WTC11 (cell line): ENCODE measurements at regions not wholly inside any gene's neighbourhood (a gene's known extent, or its start where the extent isn't known, plus 50 kb on each side); places are given as distances from the start of the nearest gene placed in this dataset.

Experiments
- ATAC-seq: fragments of 200-7000 bp; cut with Tn5 transposase; 2 replicates; pipeline ENCODE4 v1.10.0; 2021; ENCODE audit warnings: mild to moderate bottlenecking, moderate library complexity
- CTCF ChIA-PET: fragments of 300-600 bp; sonication (Branson Sonifier 250); formaldehyde crosslinking; loops from one replicate; lab custom pipeline; 2021; ENCODE audit warnings: antibody characterized with exemption; lab: Charles Lee
- POLR2A ChIA-PET: fragments of 350-600 bp; sonication (Branson Sonifier 250); formaldehyde crosslinking; loops from one replicate; lab custom pipeline; 2021; ENCODE audit warnings: antibody characterized with exemption; lab: Charles Lee
- DNase-seq: peaks from one replicate; pipeline ENCODE4 v3.0.0; 2021; ENCODE audit warnings: low spot score
- H3K27ac Mint-ChIP-seq: 2 replicates; pipeline ENCODE4 v1.8.0; 2021; ENCODE audit warnings: mixed read lengths
- H3K27me3 Mint-ChIP-seq: 2 replicates; pipeline ENCODE4 v1.8.0; 2021; ENCODE audit warnings: low read depth, mild to moderate bottlenecking, moderate library complexity, mixed read lengths
- H3K36me3 Mint-ChIP-seq: 2 replicates; pipeline ENCODE4 v1.8.0; 2021; ENCODE audit warnings: mixed read lengths
- H3K4me1 Mint-ChIP-seq: 2 replicates; pipeline ENCODE4 v1.8.0; 2022; ENCODE audit warnings: mixed read lengths
- H3K4me3 Mint-ChIP-seq: 2 replicates; pipeline ENCODE4 v1.8.0; 2021; ENCODE audit warnings: mild to moderate bottlenecking, moderate library complexity, mixed read lengths
- H3K9me3 Mint-ChIP-seq: 2 replicates; pipeline ENCODE4 v1.8.0; 2021; ENCODE audit warnings: mixed read lengths
- ATF1 ChIP-seq: sonication (generic); formaldehyde crosslinking; IDR thresholded peaks from 2 replicates; pipeline ENCODE4 v1.8.1; 2023; ENCODE audit warnings: mild to moderate bottlenecking, moderate library complexity, missing genetic modification reagents
- CREM ChIP-seq: sonication (generic); formaldehyde crosslinking; IDR thresholded peaks from 2 replicates; pipeline ENCODE4 v1.8.1; 2022; ENCODE audit warnings: mild to moderate bottlenecking, missing genetic modification reagents, moderate library complexity
- ESRRA ChIP-seq: sonication (generic); formaldehyde crosslinking; IDR thresholded peaks from 2 replicates; pipeline ENCODE4 v1.8.1; 2022; ENCODE audit warnings: mild to moderate bottlenecking, missing genetic modification reagents, borderline replicate concordance
- ETV6 ChIP-seq: sonication (generic); formaldehyde crosslinking; IDR thresholded peaks from 2 replicates; pipeline ENCODE4 v1.8.1; 2022; ENCODE audit warnings: mild to moderate bottlenecking, missing genetic modification reagents
- IRF2 ChIP-seq: sonication (generic); formaldehyde crosslinking; IDR thresholded peaks from 2 replicates; pipeline ENCODE4 v1.8.0; 2022; ENCODE audit warnings: low read depth, missing genetic modification reagents, borderline replicate concordance
- NFE2L1 ChIP-seq: sonication (generic); formaldehyde crosslinking; IDR thresholded peaks from 2 replicates; pipeline ENCODE4 v1.8.1; 2023; ENCODE audit warnings: missing genetic modification reagents
- RELA ChIP-seq: sonication (generic); formaldehyde crosslinking; IDR thresholded peaks from 2 replicates; pipeline ENCODE4 v1.8.1; 2022; ENCODE audit warnings: missing genetic modification reagents, mild to moderate bottlenecking, borderline replicate concordance
- TEAD4 ChIP-seq: sonication (generic); formaldehyde crosslinking; IDR thresholded peaks from 2 replicates; pipeline ENCODE4 v1.8.0; 2022; ENCODE audit warnings: mild to moderate bottlenecking, missing genetic modification reagents
- ZBTB21 ChIP-seq: sonication (generic); formaldehyde crosslinking; IDR thresholded peaks from 2 replicates; pipeline ENCODE4 v1.8.1; 2023; ENCODE audit warnings: mild to moderate bottlenecking, missing genetic modification reagents, borderline replicate concordance
- ZNF232 ChIP-seq: sonication (generic); formaldehyde crosslinking; IDR thresholded peaks from 2 replicates; pipeline ENCODE4 v1.8.0; 2022; ENCODE audit warnings: mild to moderate bottlenecking, missing genetic modification reagents
- TF ChIP-seq, protein P1 (sequence below): sonication (generic); formaldehyde crosslinking; conservative IDR thresholded peaks from 2 replicates; pipeline ENCODE4 v1.8.1; 2023; ENCODE audit warnings: mild to moderate bottlenecking, low read depth, missing genetic modification reagents, moderate library complexity
- TF ChIP-seq, protein P2 (sequence below): sonication (generic); formaldehyde crosslinking; IDR thresholded peaks from 2 replicates; pipeline ENCODE4 v1.8.0; 2023; ENCODE audit warnings: mild to moderate bottlenecking, missing genetic modification reagents
- TF ChIP-seq, protein P3 (sequence below): sonication (generic); formaldehyde crosslinking; IDR thresholded peaks from 2 replicates; pipeline ENCODE4 v1.8.1; 2023; ENCODE audit warnings: mild to moderate bottlenecking, missing genetic modification reagents
- TF ChIP-seq, protein P4 (sequence below): fragments of 250-450 bp; sonication (Bioruptor Pico); conservative IDR thresholded peaks from 2 replicates; pipeline ENCODE4 v1.9.0; 2021; ENCODE audit warnings: mild to moderate bottlenecking
- TF ChIP-seq, protein P5 (sequence below): sonication (generic); formaldehyde crosslinking; IDR thresholded peaks from 2 replicates; pipeline ENCODE4 v1.8.0; 2022; ENCODE audit warnings: mild to moderate bottlenecking, missing genetic modification reagents
- TF ChIP-seq, protein P6 (sequence below): sonication (generic); formaldehyde crosslinking; IDR thresholded peaks from 2 replicates; pipeline ENCODE4 v1.8.1; 2022; ENCODE audit warnings: mild to moderate bottlenecking, moderate library complexity, missing genetic modification reagents
- TF ChIP-seq, protein P7 (sequence below): sonication (generic); formaldehyde crosslinking; IDR thresholded peaks from 2 replicates; pipeline ENCODE4 v1.8.1; 2023; ENCODE audit warnings: mild to moderate bottlenecking, moderate library complexity, missing genetic modification reagents
- TF ChIP-seq, protein P8 (sequence below): fragments of 250-450 bp; sonication (Bioruptor Pico); IDR thresholded peaks from 2 replicates; pipeline ENCODE4 v1.8.0; 2021; ENCODE audit warnings: mild to moderate bottlenecking

DNA sequence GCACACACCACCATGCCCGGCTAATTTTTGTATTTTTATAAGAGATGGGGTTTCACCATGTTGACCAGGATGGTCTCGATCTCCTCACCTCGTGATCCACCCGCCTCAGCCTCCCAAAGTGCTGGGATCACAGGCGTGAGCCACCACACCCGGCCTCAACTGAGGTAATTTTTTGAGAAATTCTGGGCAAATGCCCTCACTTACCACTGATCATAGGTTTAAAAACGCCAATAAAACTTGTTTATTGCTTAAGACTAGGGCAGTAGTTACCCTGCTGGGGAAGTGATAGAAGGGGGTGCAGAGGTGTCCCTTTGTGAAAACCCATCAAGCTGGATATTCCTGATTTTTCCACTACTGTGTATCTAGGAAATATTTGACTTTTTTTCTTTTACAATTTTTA is 196.3 kb downstream of the BCAS1 start:
- H3K4me3 Mint-ChIP-seq: no peak overlapping the region
- POLR2A ChIA-PET: no interaction called here
- ATAC-seq: no peak

More for the DNA sequence above, 196.3 kb downstream of the BCAS1 start:
- no peaks in the 10 kb centered on the region for H3K36me3 Mint-ChIP-seq
- H3K4me1 Mint-ChIP-seq: peaks cover 79% of the 10 kb centered on the region
- H3K27ac Mint-ChIP-seq: no peak overlapping the region
- no peaks in the 10 kb centered on the region for H3K9me3 Mint-ChIP-seq
- no peaks in the 10 kb centered on the region; the same call in 1 of the 2 replicates for H3K27me3 Mint-ChIP-seq
- no peak for TF ChIP-seq NFE2L1
- TF ChIP-seq, protein P1, sequence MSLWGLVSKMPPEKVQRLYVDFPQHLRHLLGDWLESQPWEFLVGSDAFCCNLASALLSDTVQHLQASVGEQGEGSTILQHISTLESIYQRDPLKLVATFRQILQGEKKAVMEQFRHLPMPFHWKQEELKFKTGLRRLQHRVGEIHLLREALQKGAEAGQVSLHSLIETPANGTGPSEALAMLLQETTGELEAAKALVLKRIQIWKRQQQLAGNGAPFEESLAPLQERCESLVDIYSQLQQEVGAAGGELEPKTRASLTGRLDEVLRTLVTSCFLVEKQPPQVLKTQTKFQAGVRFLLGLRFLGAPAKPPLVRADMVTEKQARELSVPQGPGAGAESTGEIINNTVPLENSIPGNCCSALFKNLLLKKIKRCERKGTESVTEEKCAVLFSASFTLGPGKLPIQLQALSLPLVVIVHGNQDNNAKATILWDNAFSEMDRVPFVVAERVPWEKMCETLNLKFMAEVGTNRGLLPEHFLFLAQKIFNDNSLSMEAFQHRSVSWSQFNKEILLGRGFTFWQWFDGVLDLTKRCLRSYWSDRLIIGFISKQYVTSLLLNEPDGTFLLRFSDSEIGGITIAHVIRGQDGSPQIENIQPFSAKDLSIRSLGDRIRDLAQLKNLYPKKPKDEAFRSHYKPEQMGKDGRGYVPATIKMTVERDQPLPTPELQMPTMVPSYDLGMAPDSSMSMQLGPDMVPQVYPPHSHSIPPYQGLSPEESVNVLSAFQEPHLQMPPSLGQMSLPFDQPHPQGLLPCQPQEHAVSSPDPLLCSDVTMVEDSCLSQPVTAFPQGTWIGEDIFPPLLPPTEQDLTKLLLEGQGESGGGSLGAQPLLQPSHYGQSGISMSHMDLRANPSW: no peak
- no peak for TF ChIP-seq IRF2
- TF ChIP-seq, protein P2, sequence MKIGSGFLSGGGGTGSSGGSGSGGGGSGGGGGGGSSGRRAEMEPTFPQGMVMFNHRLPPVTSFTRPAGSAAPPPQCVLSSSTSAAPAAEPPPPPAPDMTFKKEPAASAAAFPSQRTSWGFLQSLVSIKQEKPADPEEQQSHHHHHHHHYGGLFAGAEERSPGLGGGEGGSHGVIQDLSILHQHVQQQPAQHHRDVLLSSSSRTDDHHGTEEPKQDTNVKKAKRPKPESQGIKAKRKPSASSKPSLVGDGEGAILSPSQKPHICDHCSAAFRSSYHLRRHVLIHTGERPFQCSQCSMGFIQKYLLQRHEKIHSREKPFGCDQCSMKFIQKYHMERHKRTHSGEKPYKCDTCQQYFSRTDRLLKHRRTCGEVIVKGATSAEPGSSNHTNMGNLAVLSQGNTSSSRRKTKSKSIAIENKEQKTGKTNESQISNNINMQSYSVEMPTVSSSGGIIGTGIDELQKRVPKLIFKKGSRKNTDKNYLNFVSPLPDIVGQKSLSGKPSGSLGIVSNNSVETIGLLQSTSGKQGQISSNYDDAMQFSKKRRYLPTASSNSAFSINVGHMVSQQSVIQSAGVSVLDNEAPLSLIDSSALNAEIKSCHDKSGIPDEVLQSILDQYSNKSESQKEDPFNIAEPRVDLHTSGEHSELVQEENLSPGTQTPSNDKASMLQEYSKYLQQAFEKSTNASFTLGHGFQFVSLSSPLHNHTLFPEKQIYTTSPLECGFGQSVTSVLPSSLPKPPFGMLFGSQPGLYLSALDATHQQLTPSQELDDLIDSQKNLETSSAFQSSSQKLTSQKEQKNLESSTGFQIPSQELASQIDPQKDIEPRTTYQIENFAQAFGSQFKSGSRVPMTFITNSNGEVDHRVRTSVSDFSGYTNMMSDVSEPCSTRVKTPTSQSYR (CRISPR knock-in tag): no peak
- TF ChIP-seq TEAD4: no peak
- TF ChIP-seq CREM (CRISPR knock-in tag): no peak
- TF ChIP-seq RELA (CRISPR knock-in tag): no peak
- TF ChIP-seq, protein P3, sequence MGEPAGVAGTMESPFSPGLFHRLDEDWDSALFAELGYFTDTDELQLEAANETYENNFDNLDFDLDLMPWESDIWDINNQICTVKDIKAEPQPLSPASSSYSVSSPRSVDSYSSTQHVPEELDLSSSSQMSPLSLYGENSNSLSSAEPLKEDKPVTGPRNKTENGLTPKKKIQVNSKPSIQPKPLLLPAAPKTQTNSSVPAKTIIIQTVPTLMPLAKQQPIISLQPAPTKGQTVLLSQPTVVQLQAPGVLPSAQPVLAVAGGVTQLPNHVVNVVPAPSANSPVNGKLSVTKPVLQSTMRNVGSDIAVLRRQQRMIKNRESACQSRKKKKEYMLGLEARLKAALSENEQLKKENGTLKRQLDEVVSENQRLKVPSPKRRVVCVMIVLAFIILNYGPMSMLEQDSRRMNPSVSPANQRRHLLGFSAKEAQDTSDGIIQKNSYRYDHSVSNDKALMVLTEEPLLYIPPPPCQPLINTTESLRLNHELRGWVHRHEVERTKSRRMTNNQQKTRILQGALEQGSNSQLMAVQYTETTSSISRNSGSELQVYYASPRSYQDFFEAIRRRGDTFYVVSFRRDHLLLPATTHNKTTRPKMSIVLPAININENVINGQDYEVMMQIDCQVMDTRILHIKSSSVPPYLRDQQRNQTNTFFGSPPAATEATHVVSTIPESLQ (CRISPR knock-in tag): no peak
- TF ChIP-seq, protein P4, sequence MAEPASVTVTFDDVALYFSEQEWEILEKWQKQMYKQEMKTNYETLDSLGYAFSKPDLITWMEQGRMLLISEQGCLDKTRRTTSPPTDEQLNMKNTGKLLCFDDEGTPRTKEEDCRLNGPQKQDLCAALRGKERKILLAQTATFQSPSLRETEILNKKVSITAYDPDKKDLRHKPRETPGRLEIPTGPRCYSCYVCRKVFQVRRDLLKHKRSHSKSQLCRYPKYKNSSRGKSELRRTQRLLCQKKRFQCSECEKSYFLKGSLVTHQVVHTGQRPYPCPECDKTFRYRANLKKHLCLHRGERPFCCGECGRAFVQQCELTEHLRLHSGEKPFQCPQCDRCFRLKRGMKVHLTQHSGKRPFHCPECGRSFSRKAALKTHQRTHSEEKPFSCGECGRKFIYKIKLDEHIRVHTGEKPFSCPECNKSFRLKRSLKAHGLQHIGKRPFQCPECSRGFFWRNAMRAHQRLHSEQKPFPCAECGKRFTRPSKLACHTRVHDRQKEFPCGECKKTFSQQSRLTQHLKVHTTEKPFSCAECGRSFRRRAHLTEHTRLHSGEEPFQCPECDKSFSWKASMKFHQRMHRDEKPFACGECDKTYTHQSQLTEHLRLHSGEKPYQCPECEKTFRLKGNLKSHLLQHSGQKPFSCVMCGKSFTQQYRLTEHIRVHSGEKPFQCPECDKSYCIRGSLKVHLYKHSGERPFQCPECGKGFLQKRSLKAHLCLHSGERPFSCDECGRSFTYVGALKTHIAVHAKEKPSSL (CRISPR knock-in tag): no peak
- no peak for TF ChIP-seq ZBTB21
- TF ChIP-seq ZNF232 (CRISPR knock-in tag): no peak
- TF ChIP-seq, protein P5, sequence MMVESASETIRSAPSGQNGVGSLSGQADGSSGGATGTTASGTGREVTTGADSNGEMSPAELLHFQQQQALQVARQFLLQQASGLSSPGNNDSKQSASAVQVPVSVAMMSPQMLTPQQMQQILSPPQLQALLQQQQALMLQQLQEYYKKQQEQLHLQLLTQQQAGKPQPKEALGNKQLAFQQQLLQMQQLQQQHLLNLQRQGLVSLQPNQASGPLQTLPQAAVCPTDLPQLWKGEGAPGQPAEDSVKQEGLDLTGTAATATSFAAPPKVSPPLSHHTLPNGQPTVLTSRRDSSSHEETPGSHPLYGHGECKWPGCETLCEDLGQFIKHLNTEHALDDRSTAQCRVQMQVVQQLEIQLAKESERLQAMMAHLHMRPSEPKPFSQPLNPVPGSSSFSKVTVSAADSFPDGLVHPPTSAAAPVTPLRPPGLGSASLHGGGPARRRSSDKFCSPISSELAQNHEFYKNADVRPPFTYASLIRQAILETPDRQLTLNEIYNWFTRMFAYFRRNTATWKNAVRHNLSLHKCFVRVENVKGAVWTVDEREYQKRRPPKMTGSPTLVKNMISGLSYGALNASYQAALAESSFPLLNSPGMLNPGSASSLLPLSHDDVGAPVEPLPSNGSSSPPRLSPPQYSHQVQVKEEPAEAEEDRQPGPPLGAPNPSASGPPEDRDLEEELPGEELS (CRISPR knock-in tag): no peak
- no peak for TF ChIP-seq ESRRA (CRISPR knock-in tag)
- no peak for TF ChIP-seq ETV6
- TF ChIP-seq, protein P6, sequence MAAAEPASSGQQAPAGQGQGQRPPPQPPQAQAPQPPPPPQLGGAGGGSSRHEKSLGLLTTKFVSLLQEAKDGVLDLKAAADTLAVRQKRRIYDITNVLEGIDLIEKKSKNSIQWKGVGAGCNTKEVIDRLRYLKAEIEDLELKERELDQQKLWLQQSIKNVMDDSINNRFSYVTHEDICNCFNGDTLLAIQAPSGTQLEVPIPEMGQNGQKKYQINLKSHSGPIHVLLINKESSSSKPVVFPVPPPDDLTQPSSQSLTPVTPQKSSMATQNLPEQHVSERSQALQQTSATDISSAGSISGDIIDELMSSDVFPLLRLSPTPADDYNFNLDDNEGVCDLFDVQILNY (CRISPR knock-in tag): no peak
- TF ChIP-seq, protein P7, sequence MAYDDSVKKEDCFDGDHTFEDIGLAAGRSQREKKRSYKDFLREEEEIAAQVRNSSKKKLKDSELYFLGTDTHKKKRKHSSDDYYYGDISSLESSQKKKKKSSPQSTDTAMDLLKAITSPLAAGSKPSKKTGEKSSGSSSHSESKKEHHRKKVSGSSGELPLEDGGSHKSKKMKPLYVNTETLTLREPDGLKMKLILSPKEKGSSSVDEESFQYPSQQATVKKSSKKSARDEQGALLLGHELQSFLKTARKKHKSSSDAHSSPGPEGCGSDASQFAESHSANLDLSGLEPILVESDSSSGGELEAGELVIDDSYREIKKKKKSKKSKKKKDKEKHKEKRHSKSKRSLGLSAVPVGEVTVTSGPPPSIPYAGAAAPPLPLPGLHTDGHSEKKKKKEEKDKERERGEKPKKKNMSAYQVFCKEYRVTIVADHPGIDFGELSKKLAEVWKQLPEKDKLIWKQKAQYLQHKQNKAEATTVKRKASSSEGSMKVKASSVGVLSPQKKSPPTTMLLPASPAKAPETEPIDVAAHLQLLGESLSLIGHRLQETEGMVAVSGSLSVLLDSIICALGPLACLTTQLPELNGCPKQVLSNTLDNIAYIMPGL (CRISPR knock-in tag): no peak
- no peak for TF ChIP-seq ATF1 (CRISPR knock-in tag)
- TF ChIP-seq, protein P8, sequence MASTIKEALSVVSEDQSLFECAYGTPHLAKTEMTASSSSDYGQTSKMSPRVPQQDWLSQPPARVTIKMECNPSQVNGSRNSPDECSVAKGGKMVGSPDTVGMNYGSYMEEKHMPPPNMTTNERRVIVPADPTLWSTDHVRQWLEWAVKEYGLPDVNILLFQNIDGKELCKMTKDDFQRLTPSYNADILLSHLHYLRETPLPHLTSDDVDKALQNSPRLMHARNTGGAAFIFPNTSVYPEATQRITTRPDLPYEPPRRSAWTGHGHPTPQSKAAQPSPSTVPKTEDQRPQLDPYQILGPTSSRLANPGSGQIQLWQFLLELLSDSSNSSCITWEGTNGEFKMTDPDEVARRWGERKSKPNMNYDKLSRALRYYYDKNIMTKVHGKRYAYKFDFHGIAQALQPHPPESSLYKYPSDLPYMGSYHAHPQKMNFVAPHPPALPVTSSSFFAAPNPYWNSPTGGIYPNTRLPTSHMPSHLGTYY: no peak
- TF ChIP-seq, all 79 proteins: peak for 0
- CTCF ChIA-PET: interaction anchor here (0.6 to 2.5 kb wide), 3 partner anchors 42 to 261 kb away, joined by 4 to 23 read pairs (median 4); no protein-coding TSS in a partner anchor
- no peak for DNase-seq
